ENCODE measurements at regions not wholly inside any gene's neighbourhood (a gene's known extent, or its start where the extent isn't known, plus 50 kb on each side); places are given as distances from the start of the nearest gene placed in this dataset.

GRCh38 chrX:106331606-106332005 is 163.5 kb downstream of the PWWP3B start:
- H3K4me1 ChIP-seq (ENCODE audit: control insufficient read depth in 2 of 2, insufficient read depth in 2 of 2, low read length in 2 of 2), result no peaks in the 10 kb centered on the region
- H3K36me3 ChIP-seq (ENCODE audit: control insufficient read depth in 2 of 2, insufficient read depth in 2 of 2, low read length in 2 of 2), result no peaks in the 10 kb centered on the region
- no peak overlapping the region for H3K9ac ChIP-seq (ENCODE audit: low read depth in 1 of 2, low read length in 2 of 2)
- no peak overlapping the region for H3K27ac ChIP-seq (ENCODE audit: low read depth in 2 of 2, low read length in 2 of 2)
- H3K27me3 ChIP-seq (ENCODE audit: control insufficient read depth in 2 of 2, insufficient read depth in 2 of 2, low read length in 2 of 2), result no peaks in the 10 kb centered on the region
- H3K9me3 ChIP-seq (ENCODE audit: control insufficient read depth in 2 of 2, low read length in 2 of 2), result no peaks in the 10 kb centered on the region
- H3K4me3 ChIP-seq (ENCODE audit: low read length in 2 of 2), result no peak overlapping the region

GRCh38 chrX:106341823-106342222 is 173.7 kb downstream of the PWWP3B start:
- Histone ChIP-seq H3K36me3 (ENCODE audit: control insufficient read depth in 2 of 2, insufficient read depth in 2 of 2, low read length in 2 of 2) (no peaks in the 10 kb centered on the region), H3K4me1 (ENCODE audit: control insufficient read depth in 2 of 2, insufficient read depth in 2 of 2, low read length in 2 of 2) (no peaks in the 10 kb centered on the region), H3K27me3 (ENCODE audit: control insufficient read depth in 2 of 2, insufficient read depth in 2 of 2, low read length in 2 of 2) (no peaks in the 10 kb centered on the region), H3K9me3 (ENCODE audit: control insufficient read depth in 2 of 2, low read length in 2 of 2) (no peaks in the 10 kb centered on the region), H3K4me3 (ENCODE audit: low read length in 2 of 2) (no peak overlapping the region), H3K27ac (ENCODE audit: low read depth in 2 of 2, low read length in 2 of 2) (no peak overlapping the region), H3K9ac (ENCODE audit: low read depth in 1 of 2, low read length in 2 of 2) (no peak overlapping the region)

- no peak overlapping the region for H3K9ac ChIP-seq (ENCODE audit: low read depth in 1 of 2, low read length in 2 of 2)
- no peaks in the 10 kb centered on the region for H3K4me1 ChIP-seq (ENCODE audit: control insufficient read depth in 2 of 2, insufficient read depth in 2 of 2, low read length in 2 of 2)
- no peaks in the 10 kb centered on the region for H3K9me3 ChIP-seq (ENCODE audit: control insufficient read depth in 2 of 2, low read length in 2 of 2)
- no peaks in the 10 kb centered on the region for H3K36me3 ChIP-seq (ENCODE audit: control insufficient read depth in 2 of 2, insufficient read depth in 2 of 2, low read length in 2 of 2)
- no peaks in the 10 kb centered on the region for H3K27me3 ChIP-seq (ENCODE audit: control insufficient read depth in 2 of 2, insufficient read depth in 2 of 2, low read length in 2 of 2)
- H3K27ac ChIP-seq (ENCODE audit: low read depth in 2 of 2, low read length in 2 of 2), result no peak overlapping the region
- H3K4me3 ChIP-seq (ENCODE audit: low read length in 2 of 2), result no peak overlapping the region
Measured at GRCh38 chrX:106356580-106356979, 188.5 kb downstream of the PWWP3B start.

GRCh38 chrX:106363214-106363613 is 195.1 kb downstream of the PWWP3B start:
- no peaks in the 10 kb centered on the region for H3K9me3 ChIP-seq (ENCODE audit: control insufficient read depth in 2 of 2, low read length in 2 of 2)
- H3K9ac ChIP-seq (ENCODE audit: low read depth in 1 of 2, low read length in 2 of 2), result no peak overlapping the region
- no peak overlapping the region for H3K4me3 ChIP-seq (ENCODE audit: low read length in 2 of 2)
- H3K36me3 ChIP-seq (ENCODE audit: control insufficient read depth in 2 of 2, insufficient read depth in 2 of 2, low read length in 2 of 2), result no peaks in the 10 kb centered on the region
- H3K27ac ChIP-seq (ENCODE audit: low read depth in 2 of 2, low read length in 2 of 2), result no peak overlapping the region
- H3K4me1 ChIP-seq (ENCODE audit: control insufficient read depth in 2 of 2, insufficient read depth in 2 of 2, low read length in 2 of 2), result no peaks in the 10 kb centered on the region
- H3K27me3 ChIP-seq (ENCODE audit: control insufficient read depth in 2 of 2, insufficient read depth in 2 of 2, low read length in 2 of 2), result peaks cover 0 to 4% of the 10 kb centered on the region in 2 donors

GRCh38 chrX:106378616-106379015 is 210.5 kb downstream of the PWWP3B start:
- Histone ChIP-seq H3K9ac (ENCODE audit: low read depth in 1 of 2, low read length in 2 of 2) (no peak overlapping the region), H3K27ac (ENCODE audit: low read depth in 2 of 2, low read length in 2 of 2) (no peak overlapping the region), H3K4me3 (ENCODE audit: low read length in 2 of 2) (peak overlapping the region in 1 of 2 donors; percentile 35), H3K4me1 (ENCODE audit: control insufficient read depth in 2 of 2, insufficient read depth in 2 of 2, low read length in 2 of 2) (no peaks in the 10 kb centered on the region), H3K9me3 (ENCODE audit: control insufficient read depth in 2 of 2, low read length in 2 of 2) (no peaks in the 10 kb centered on the region), H3K27me3 (ENCODE audit: control insufficient read depth in 2 of 2, insufficient read depth in 2 of 2, low read length in 2 of 2) (no peaks in the 10 kb centered on the region), H3K36me3 (ENCODE audit: control insufficient read depth in 2 of 2, insufficient read depth in 2 of 2, low read length in 2 of 2) (no peaks in the 10 kb centered on the region)

- Histone ChIP-seq H3K4me3 (ENCODE audit: low read length in 2 of 2) (no peak overlapping the region), H3K4me1 (ENCODE audit: control insufficient read depth in 2 of 2, insufficient read depth in 2 of 2, low read length in 2 of 2) (peaks cover 0 to 6% of the 10 kb centered on the region in 2 donors), H3K36me3 (ENCODE audit: control insufficient read depth in 2 of 2, insufficient read depth in 2 of 2, low read length in 2 of 2) (no peaks in the 10 kb centered on the region), H3K9ac (ENCODE audit: low read depth in 1 of 2, low read length in 2 of 2) (no peak overlapping the region), H3K27ac (ENCODE audit: low read depth in 2 of 2, low read length in 2 of 2) (no peak overlapping the region), H3K27me3 (ENCODE audit: control insufficient read depth in 2 of 2, insufficient read depth in 2 of 2, low read length in 2 of 2) (peaks cover 0 to 2% of the 10 kb centered on the region in 2 donors), H3K9me3 (ENCODE audit: control insufficient read depth in 2 of 2, low read length in 2 of 2) (no peaks in the 10 kb centered on the region)
Measured at GRCh38 chrX:106391284-106391911, 220.4 kb upstream of the RADX start.

- H3K27ac ChIP-seq (ENCODE audit: low read depth in 2 of 2, low read length in 2 of 2), result no peak overlapping the region
Measured at GRCh38 chrX:106392346-106392745, 219.4 kb upstream of the RADX start.

GRCh38 chrX:106397788-106398538 is 213.8 kb upstream of the RADX start:
- Histone ChIP-seq H3K36me3 (ENCODE audit: control insufficient read depth in 2 of 2, insufficient read depth in 2 of 2, low read length in 2 of 2) (no peaks in the 10 kb centered on the region), H3K4me1 (ENCODE audit: control insufficient read depth in 2 of 2, insufficient read depth in 2 of 2, low read length in 2 of 2) (peaks cover 3 to 6% of the 10 kb centered on the region in 2 donors), H3K9ac (ENCODE audit: low read depth in 1 of 2, low read length in 2 of 2) (no peak overlapping the region), H3K4me3 (ENCODE audit: low read length in 2 of 2) (no peak overlapping the region), H3K27ac (ENCODE audit: low read depth in 2 of 2, low read length in 2 of 2) (no peak overlapping the region), H3K27me3 (ENCODE audit: control insufficient read depth in 2 of 2, insufficient read depth in 2 of 2, low read length in 2 of 2) (peaks cover 0 to 2% of the 10 kb centered on the region in 2 donors), H3K9me3 (ENCODE audit: control insufficient read depth in 2 of 2, low read length in 2 of 2) (no peaks in the 10 kb centered on the region)

More at GRCh38 chrX:106392346-106392745, 219.4 kb upstream of the RADX start:
- Histone ChIP-seq H3K9ac (ENCODE audit: low read depth in 1 of 2, low read length in 2 of 2) (no peak overlapping the region), H3K4me3 (ENCODE audit: low read length in 2 of 2) (no peak overlapping the region), H3K27me3 (ENCODE audit: control insufficient read depth in 2 of 2, insufficient read depth in 2 of 2, low read length in 2 of 2) (peaks cover 0 to 2% of the 10 kb centered on the region in 2 donors), H3K36me3 (ENCODE audit: control insufficient read depth in 2 of 2, insufficient read depth in 2 of 2, low read length in 2 of 2) (no peaks in the 10 kb centered on the region), H3K9me3 (ENCODE audit: control insufficient read depth in 2 of 2, low read length in 2 of 2) (no peaks in the 10 kb centered on the region), H3K4me1 (ENCODE audit: control insufficient read depth in 2 of 2, insufficient read depth in 2 of 2, low read length in 2 of 2) (peaks cover 0 to 6% of the 10 kb centered on the region in 2 donors)

GRCh38 chrX:106401965-106402559 is 209.7 kb upstream of the RADX start:
- Histone ChIP-seq H3K27me3 (ENCODE audit: control insufficient read depth in 2 of 2, insufficient read depth in 2 of 2, low read length in 2 of 2) (no peaks in the 10 kb centered on the region), H3K9me3 (ENCODE audit: control insufficient read depth in 2 of 2, low read length in 2 of 2) (no peaks in the 10 kb centered on the region), H3K4me1 (ENCODE audit: control insufficient read depth in 2 of 2, insufficient read depth in 2 of 2, low read length in 2 of 2) (peaks cover 3 to 6% of the 10 kb centered on the region in 2 donors), H3K9ac (ENCODE audit: low read depth in 1 of 2, low read length in 2 of 2) (no peak overlapping the region), H3K36me3 (ENCODE audit: control insufficient read depth in 2 of 2, insufficient read depth in 2 of 2, low read length in 2 of 2) (no peaks in the 10 kb centered on the region), H3K4me3 (ENCODE audit: low read length in 2 of 2) (no peak overlapping the region), H3K27ac (ENCODE audit: low read depth in 2 of 2, low read length in 2 of 2) (peak overlapping the region; percentile 23 to 42)

GRCh38 chrX:106404512-106404911 is 207.3 kb upstream of the RADX start:
- peaks cover 3 to 6% of the 10 kb centered on the region in 2 donors for H3K4me1 ChIP-seq (ENCODE audit: control insufficient read depth in 2 of 2, insufficient read depth in 2 of 2, low read length in 2 of 2)
- no peaks in the 10 kb centered on the region for H3K9me3 ChIP-seq (ENCODE audit: control insufficient read depth in 2 of 2, low read length in 2 of 2)
- no peak overlapping the region for H3K9ac ChIP-seq (ENCODE audit: low read depth in 1 of 2, low read length in 2 of 2)
- no peaks in the 10 kb centered on the region for H3K27me3 ChIP-seq (ENCODE audit: control insufficient read depth in 2 of 2, insufficient read depth in 2 of 2, low read length in 2 of 2)
- H3K4me3 ChIP-seq (ENCODE audit: low read length in 2 of 2), result no peak overlapping the region
- no peaks in the 10 kb centered on the region for H3K36me3 ChIP-seq (ENCODE audit: control insufficient read depth in 2 of 2, insufficient read depth in 2 of 2, low read length in 2 of 2)
- H3K27ac ChIP-seq (ENCODE audit: low read depth in 2 of 2, low read length in 2 of 2), result no peak overlapping the region
